ENCODE measurements at regions not wholly inside any gene's neighbourhood (a gene's known extent, or its start where the extent isn't known, plus 50 kb on each side); places are given as distances from the start of the nearest gene placed in this dataset.
A peak's percentile ranks its signal among the peaks of the same experiment; 100 is the strongest.
"Not testable (repeated sequence)": the region's sequence is repeated elsewhere in the genome, so short reads cannot be mapped to it uniquely, and the experiment has no call there.

GRCh38 chr3:75180235-75180944 lies 483.7 kb upstream of the FRG2C start:
- Mint-ChIP-seq H3K4me3 (no peak overlapping the region), H3K4me1 (ENCODE audit: low read depth) (no peaks in the 10 kb centered on the region), H3K27me3 (no peaks in the 10 kb centered on the region), H3K27ac (no peak overlapping the region), H3K9me3 (no peaks in the 10 kb centered on the region), H3K36me3 (ENCODE audit: low read depth) (no peaks in the 10 kb centered on the region)

- Mint-ChIP-seq H3K9me3 (no peaks in the 10 kb centered on the region), H3K4me1 (ENCODE audit: low read depth) (no peaks in the 10 kb centered on the region), H3K27ac (no peak overlapping the region), H3K27me3 (no peaks in the 10 kb centered on the region), H3K36me3 (ENCODE audit: low read depth) (no peaks in the 10 kb centered on the region), H3K4me3 (no peak overlapping the region)
These were observed 483.2 kb upstream of the FRG2C start for GRCh38 chr3:75180945-75181298.

GRCh38 chr3:75188962-75189361 lies 475.2 kb upstream of the FRG2C start:
- no peak overlapping the region for H3K4me3 Mint-ChIP-seq
- H3K36me3 Mint-ChIP-seq (ENCODE audit: low read depth), result no peaks in the 10 kb centered on the region
- peaks cover 11% of the 10 kb centered on the region for H3K27me3 Mint-ChIP-seq
- H3K4me1 Mint-ChIP-seq (ENCODE audit: low read depth), result no peaks in the 10 kb centered on the region
- H3K27ac Mint-ChIP-seq, result no peak overlapping the region
- no peaks in the 10 kb centered on the region for H3K9me3 Mint-ChIP-seq

GRCh38 chr3:75192146-75192616 lies 471.9 kb upstream of the FRG2C start:
- Mint-ChIP-seq H3K27me3 (peaks cover 9% of the 10 kb centered on the region), H3K4me3 (no peak overlapping the region), H3K4me1 (ENCODE audit: low read depth) (no peaks in the 10 kb centered on the region), H3K9me3 (no peaks in the 10 kb centered on the region), H3K27ac (no peak overlapping the region), H3K36me3 (ENCODE audit: low read depth) (no peaks in the 10 kb centered on the region)

GRCh38 chr3:75193797-75194196 lies 470.3 kb upstream of the FRG2C start:
- H3K36me3 Mint-ChIP-seq (ENCODE audit: low read depth), result no peaks in the 10 kb centered on the region
- peaks cover 8% of the 10 kb centered on the region for H3K27me3 Mint-ChIP-seq
- no peak overlapping the region for H3K4me3 Mint-ChIP-seq
- H3K9me3 Mint-ChIP-seq, result no peaks in the 10 kb centered on the region
- H3K27ac Mint-ChIP-seq, result no peak overlapping the region
- H3K4me1 Mint-ChIP-seq (ENCODE audit: low read depth), result no peaks in the 10 kb centered on the region

GRCh38 chr3:75214332-75214731 lies 449.8 kb upstream of the FRG2C start:
- H3K4me3 Mint-ChIP-seq; H3K27ac Mint-ChIP-seq; H3K36me3 Mint-ChIP-seq (ENCODE audit: low read depth); H3K9me3 Mint-ChIP-seq; H3K4me1 Mint-ChIP-seq (ENCODE audit: low read depth): not testable (repeated sequence)
- peaks cover 12% of the 10 kb centered on the region for H3K27me3 Mint-ChIP-seq

- Mint-ChIP-seq H3K36me3 (ENCODE audit: low read depth) (no peaks in the 10 kb centered on the region), H3K4me3 (no peak overlapping the region), H3K27ac (no peak overlapping the region), H3K4me1 (ENCODE audit: low read depth) (no peaks in the 10 kb centered on the region), H3K27me3 (peaks cover 9% of the 10 kb centered on the region), H3K9me3 (no peaks in the 10 kb centered on the region)
These were observed 445.6 kb upstream of the FRG2C start for GRCh38 chr3:75218577-75218976.

- Mint-ChIP-seq H3K36me3 (ENCODE audit: low read depth) (no peaks in the 10 kb centered on the region), H3K4me1 (ENCODE audit: low read depth) (no peaks in the 10 kb centered on the region), H3K9me3 (no peaks in the 10 kb centered on the region), H3K27me3 (peaks cover 4% of the 10 kb centered on the region), H3K27ac (no peak overlapping the region), H3K4me3 (no peak overlapping the region)
These were observed 443.2 kb upstream of the FRG2C start for GRCh38 chr3:75220932-75221331.

GRCh38 chr3:75224412-75224811 lies 439.7 kb upstream of the FRG2C start:
- H3K9me3 Mint-ChIP-seq, result no peaks in the 10 kb centered on the region
- H3K4me1 Mint-ChIP-seq (ENCODE audit: low read depth), result no peaks in the 10 kb centered on the region
- no peaks in the 10 kb centered on the region for H3K27me3 Mint-ChIP-seq
- H3K27ac Mint-ChIP-seq, result no peak overlapping the region
- H3K36me3 Mint-ChIP-seq (ENCODE audit: low read depth), result no peaks in the 10 kb centered on the region
- no peak overlapping the region for H3K4me3 Mint-ChIP-seq

GRCh38 chr3:75232216-75232615 lies 431.9 kb upstream of the FRG2C start:
- Mint-ChIP-seq H3K4me3 (no peak overlapping the region), H3K9me3 (no peaks in the 10 kb centered on the region), H3K27ac (no peak overlapping the region), H3K36me3 (ENCODE audit: low read depth) (no peaks in the 10 kb centered on the region), H3K4me1 (ENCODE audit: low read depth) (no peaks in the 10 kb centered on the region), H3K27me3 (peaks cover 18% of the 10 kb centered on the region)

GRCh38 chr3:75235631-75236030 lies 428.5 kb upstream of the FRG2C start:
- Mint-ChIP-seq H3K9me3 (no peaks in the 10 kb centered on the region), H3K27ac (no peak overlapping the region), H3K4me3 (no peak overlapping the region), H3K4me1 (ENCODE audit: low read depth) (no peaks in the 10 kb centered on the region), H3K27me3 (peaks cover 21% of the 10 kb centered on the region), H3K36me3 (ENCODE audit: low read depth) (no peaks in the 10 kb centered on the region)

GRCh38 chr3:75237053-75237452 lies 427.1 kb upstream of the FRG2C start:
- Mint-ChIP-seq H3K4me3 (no peak overlapping the region), H3K9me3 (no peaks in the 10 kb centered on the region), H3K4me1 (ENCODE audit: low read depth) (no peaks in the 10 kb centered on the region), H3K36me3 (ENCODE audit: low read depth) (no peaks in the 10 kb centered on the region), H3K27ac (no peak overlapping the region), H3K27me3 (peaks cover 17% of the 10 kb centered on the region)

- no peak overlapping the region for H3K27ac Mint-ChIP-seq
- H3K36me3 Mint-ChIP-seq (ENCODE audit: low read depth), result no peaks in the 10 kb centered on the region
- no peaks in the 10 kb centered on the region for H3K9me3 Mint-ChIP-seq
- H3K4me1 Mint-ChIP-seq (ENCODE audit: low read depth), result no peaks in the 10 kb centered on the region
- H3K27me3 Mint-ChIP-seq, result peaks cover 17% of the 10 kb centered on the region
- no peak overlapping the region for H3K4me3 Mint-ChIP-seq
These were observed 426.7 kb upstream of the FRG2C start for GRCh38 chr3:75237477-75237876.

GRCh38 chr3:75241226-75241962 lies 422.7 kb upstream of the FRG2C start:
- H3K4me1 Mint-ChIP-seq (ENCODE audit: low read depth); H3K36me3 Mint-ChIP-seq (ENCODE audit: low read depth); H3K27ac Mint-ChIP-seq; H3K9me3 Mint-ChIP-seq: not testable (repeated sequence)
- peaks cover 17% of the 10 kb centered on the region for H3K27me3 Mint-ChIP-seq
- peak overlapping the region; percentile 16 for H3K4me3 Mint-ChIP-seq

- Mint-ChIP-seq H3K4me3 (no peak overlapping the region), H3K9me3 (no peaks in the 10 kb centered on the region), H3K27me3 (peaks cover 12% of the 10 kb centered on the region), H3K4me1 (ENCODE audit: low read depth) (no peaks in the 10 kb centered on the region), H3K27ac (no peak overlapping the region), H3K36me3 (ENCODE audit: low read depth) (no peaks in the 10 kb centered on the region)
These were observed 422.0 kb upstream of the FRG2C start for GRCh38 chr3:75242012-75242735.
